Transverse colon (tissue), 4 donors: ENCODE measurements at regions not wholly inside any gene's neighbourhood (a gene's known extent, or its start where the extent isn't known, plus 50 kb on each side); places are given as distances from the start of the nearest gene placed in this dataset.
A peak's percentile ranks its signal among the peaks of the same experiment; 100 is the strongest.

Experiments used
- DNase-seq: peaks from one replicate; pipeline ENCODE4 v3.0.0-alpha.2; 2019
- H3K27ac ChIP-seq, 4 donors: fragments of 200-600 bp; sonication (generic); 2 replicates each; pipeline ENCODE4 v1.5.1; 2016 to 2018; ENCODE audit warnings: inconsistent platforms in 4 of 4
- H3K27me3 ChIP-seq: fragments of 200-600 bp; sonication (generic); 2 replicates; pipeline ENCODE4 v1.5.1; 2017; ENCODE audit warnings: inconsistent platforms
- H3K36me3 ChIP-seq, 4 donors: fragments of 200-600 bp; sonication (generic); 2 replicates each; pipeline ENCODE4 v1.5.1; 2017 to 2019; ENCODE audit warnings: inconsistent platforms in 4 of 4
- H3K4me1 ChIP-seq, 4 donors: fragments of 200-600 bp; sonication (generic); 2 replicates each; pipeline ENCODE4 v1.5.1; 2017 to 2020; ENCODE audit warnings: inconsistent platforms in 4 of 4
- H3K4me3 ChIP-seq, 4 donors: fragments of 200-600 bp; sonication (generic); 1 replicate in 1 of 4; 2 replicates in 3 of 4; pipeline versions ENCODE4 v1.5.1 to v1.6.1; 2017 to 2019; ENCODE audit warnings: inconsistent platforms in 4 of 4
- H3K9me3 ChIP-seq, 2 donors: fragments of 200-600 bp; sonication (generic); 2 replicates each; pipeline ENCODE4 v1.5.1; 2017 to 2019; ENCODE audit warnings: inconsistent platforms in 2 of 2
- EP300 ChIP-seq: sonication (generic); formaldehyde crosslinking; IDR thresholded peaks from one replicate; pipeline ENCODE4 v1.6.1; 2017; ENCODE audit warnings: antibody characterized with exemption, low read depth
- POLR2A ChIP-seq: fragments of 450-650 bp; IDR thresholded peaks from one replicate; pipeline ENCODE4 v1.6.1; 2016; ENCODE audit warnings: antibody characterized with exemption, mild to moderate bottlenecking, moderate library complexity
- POLR2AphosphoS5 ChIP-seq, 3 donors: sonication (generic); formaldehyde crosslinking; IDR thresholded peaks; one replicate each; pipeline ENCODE4 v1.6.1; 2016; ENCODE audit warnings: antibody characterized with exemption in 3 of 3
- WGBS, 2 donors: methylation state at CpG; one replicate each; pipeline ENCODE4 v1.1.5; 2018; ENCODE audit warnings: low coverage in 1 of 2; 5-methylcytosine and 5-hydroxymethylcytosine counted together
- in situ Hi-C, 4 donors: fragments of 200-750 bp; cut with MboI; loops; one replicate each; pipeline versions ENCODE4 v1.15.0 to v1.15.1; 2017; ENCODE audit warnings: low sequenced_read_pairs in 3 of 4, low pct_ligation_motif_present in 1 of 4, low pct_unique_long_range_greater_than_20kb in 1 of 4
- intact Hi-C: fragments of 100-400 bp; cut with DNase I; formaldehyde crosslinking; loops from one replicate; pipeline ENCODE4 v1.15.1; 2023; ENCODE audit warnings: low total_unique reads
- TF ChIP-seq, protein P1 (sequence below), 5 experiments: fragments of 200-600 bp in 3 of 5; fragments of 450-650 bp in 2 of 5; sonication (generic) in 3 of 5; IDR thresholded peaks; 1 replicate in 2 of 5; 2 replicates in 3 of 5; pipeline ENCODE4 v1.5.1; 2016 to 2017; ENCODE audit warnings: antibody characterized with exemption in 5 of 5, inconsistent platforms in 3 of 5, mild to moderate bottlenecking in 2 of 5, moderate library complexity in 1 of 5

DNA sequence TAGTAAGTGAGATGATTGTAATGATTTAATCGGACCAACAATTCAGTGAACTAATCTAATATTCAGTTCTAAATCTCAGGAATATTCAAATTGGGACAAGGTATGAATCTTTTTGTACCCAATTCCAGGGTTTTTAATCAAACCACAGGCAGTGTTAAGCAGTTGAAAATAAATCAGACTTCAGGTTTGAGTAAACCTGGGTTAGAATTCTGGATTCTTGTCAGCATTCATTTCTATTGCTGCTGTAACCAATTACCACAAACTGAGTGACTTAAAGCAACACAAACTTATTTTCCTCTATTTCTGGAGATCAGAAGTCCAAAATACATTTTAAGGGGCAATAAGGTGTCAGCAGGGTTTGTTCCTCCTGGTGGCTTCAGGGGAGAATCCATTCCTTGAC, 208.4 kb upstream of the ZPLD1 start:
- no peaks in the 10 kb centered on the region for H3K27me3 ChIP-seq
- H3K27ac ChIP-seq, result no peak overlapping the region
- in situ Hi-C loops, result loop anchor here (5.0 to 25.0 kb wide), 4 partner anchors 311 to 424 kb away; no protein-coding TSS in a partner anchor
- intact Hi-C loops, result loop anchor here (5.0 to 10.0 kb wide), 2 partner anchors 222 to 311 kb away; no protein-coding TSS in a partner anchor
- H3K9me3 ChIP-seq, result no peaks in the 10 kb centered on the region
- no peak overlapping the region for H3K4me3 ChIP-seq
- peaks cover 0 to 11% (median 0%) of the 10 kb centered on the region in 4 donors for H3K4me1 ChIP-seq
- no peak for TF ChIP-seq EP300
- no peaks in the 10 kb centered on the region for H3K36me3 ChIP-seq
- WGBS, 2 donors, result 67 to 90% methylated on average over 1 of the region's 1 CpG
- DNase-seq, result no peak

DNA sequence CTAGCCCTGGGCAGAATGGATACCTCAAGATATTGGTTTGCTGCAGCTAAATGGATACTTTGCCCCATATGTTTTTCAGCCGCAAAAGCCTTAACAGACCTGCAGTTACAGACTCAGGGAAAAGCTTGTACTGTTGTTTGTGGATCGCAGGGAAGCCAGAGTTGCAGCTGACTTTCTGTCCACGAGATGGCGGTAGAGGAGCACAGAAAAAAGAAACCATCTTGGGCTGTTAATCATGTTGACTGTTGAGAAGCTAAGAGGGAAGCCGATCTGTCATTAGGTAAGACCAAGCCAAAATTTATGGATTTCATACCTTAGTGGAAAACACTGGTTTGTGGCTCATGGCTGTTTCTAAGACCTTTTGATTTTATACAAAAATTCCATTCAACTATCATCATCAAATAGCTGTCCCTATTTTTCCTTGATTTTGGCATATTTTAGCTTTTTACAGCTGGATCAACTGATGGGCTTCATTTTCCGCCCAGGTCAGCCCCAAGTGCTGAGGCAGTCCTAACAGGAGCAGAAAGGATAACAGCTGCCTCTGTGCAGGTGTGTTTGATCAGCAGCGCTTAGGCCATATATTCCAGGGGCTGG, 205.7 kb upstream of the ZPLD1 start:
- Histone ChIP-seq H3K27me3 (no peaks in the 10 kb centered on the region), H3K27ac (no peak overlapping the region), H3K9me3 (no peaks in the 10 kb centered on the region), H3K4me1 (peaks cover 0 to 11% (median 0%) of the 10 kb centered on the region in 4 donors), H3K4me3 (no peak overlapping the region), H3K36me3 (no peaks in the 10 kb centered on the region)
- intact Hi-C loops (loop anchor here (5.0 to 10.0 kb wide), 2 partner anchors 224 to 308 kb away; no protein-coding TSS in a partner anchor), in situ Hi-C loops (loop anchor here (5.0 to 25.0 kb wide), 4 partner anchors 308 to 427 kb away; no protein-coding TSS in a partner anchor)
- 22 to 56% methylated on average over 2 to 7 of the region's 7 CpGs for WGBS, 2 donors
- DNase-seq, result peak; percentile 79
- no peak for TF ChIP-seq EP300
- TF ChIP-seq, protein P1, sequence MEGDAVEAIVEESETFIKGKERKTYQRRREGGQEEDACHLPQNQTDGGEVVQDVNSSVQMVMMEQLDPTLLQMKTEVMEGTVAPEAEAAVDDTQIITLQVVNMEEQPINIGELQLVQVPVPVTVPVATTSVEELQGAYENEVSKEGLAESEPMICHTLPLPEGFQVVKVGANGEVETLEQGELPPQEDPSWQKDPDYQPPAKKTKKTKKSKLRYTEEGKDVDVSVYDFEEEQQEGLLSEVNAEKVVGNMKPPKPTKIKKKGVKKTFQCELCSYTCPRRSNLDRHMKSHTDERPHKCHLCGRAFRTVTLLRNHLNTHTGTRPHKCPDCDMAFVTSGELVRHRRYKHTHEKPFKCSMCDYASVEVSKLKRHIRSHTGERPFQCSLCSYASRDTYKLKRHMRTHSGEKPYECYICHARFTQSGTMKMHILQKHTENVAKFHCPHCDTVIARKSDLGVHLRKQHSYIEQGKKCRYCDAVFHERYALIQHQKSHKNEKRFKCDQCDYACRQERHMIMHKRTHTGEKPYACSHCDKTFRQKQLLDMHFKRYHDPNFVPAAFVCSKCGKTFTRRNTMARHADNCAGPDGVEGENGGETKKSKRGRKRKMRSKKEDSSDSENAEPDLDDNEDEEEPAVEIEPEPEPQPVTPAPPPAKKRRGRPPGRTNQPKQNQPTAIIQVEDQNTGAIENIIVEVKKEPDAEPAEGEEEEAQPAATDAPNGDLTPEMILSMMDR (IDR thresholded peaks at IDR 0.05), result peak; percentile 88 to 95 (median 93)

DNA sequence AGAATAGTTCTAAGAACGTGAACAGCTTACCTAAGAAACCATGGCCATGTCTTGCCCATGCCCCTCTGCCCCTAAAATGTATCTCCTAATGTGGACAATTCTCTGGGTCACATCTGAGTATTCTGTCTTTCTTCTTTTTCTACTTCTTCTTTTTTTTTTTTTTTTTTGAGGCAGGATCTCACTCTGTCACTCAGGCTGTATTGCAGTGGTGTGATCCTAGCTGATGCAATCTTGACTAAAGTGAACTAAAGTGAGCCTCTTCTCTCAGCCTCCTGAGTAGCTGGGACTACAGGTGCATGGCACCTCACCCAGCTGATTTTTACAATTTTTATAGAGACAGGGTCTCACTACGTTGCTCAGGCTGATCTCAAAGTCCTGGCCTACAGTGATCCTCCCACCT, 204.8 kb upstream of the ZPLD1 start:
- no peaks in the 10 kb centered on the region for H3K27me3 ChIP-seq
- H3K36me3 ChIP-seq, result no peaks in the 10 kb centered on the region
- in situ Hi-C loops, result loop anchor here (5.0 to 25.0 kb wide), 3 partner anchors 305 to 307 kb away; no protein-coding TSS in a partner anchor
- no peak for DNase-seq
- no peak for TF ChIP-seq POLR2AphosphoS5 (IDR thresholded peaks at IDR 0.05)
- H3K9me3 ChIP-seq, result no peaks in the 10 kb centered on the region
- 86 to 87% methylated on average over 1 to 2 of the region's 2 CpGs for WGBS, 2 donors
- H3K4me3 ChIP-seq, result no peak overlapping the region
- H3K4me1 ChIP-seq, result peaks cover 0 to 4% (median 0%) of the 10 kb centered on the region in 4 donors
- intact Hi-C loops, result no loop called here
- no peak overlapping the region for H3K27ac ChIP-seq

DNA sequence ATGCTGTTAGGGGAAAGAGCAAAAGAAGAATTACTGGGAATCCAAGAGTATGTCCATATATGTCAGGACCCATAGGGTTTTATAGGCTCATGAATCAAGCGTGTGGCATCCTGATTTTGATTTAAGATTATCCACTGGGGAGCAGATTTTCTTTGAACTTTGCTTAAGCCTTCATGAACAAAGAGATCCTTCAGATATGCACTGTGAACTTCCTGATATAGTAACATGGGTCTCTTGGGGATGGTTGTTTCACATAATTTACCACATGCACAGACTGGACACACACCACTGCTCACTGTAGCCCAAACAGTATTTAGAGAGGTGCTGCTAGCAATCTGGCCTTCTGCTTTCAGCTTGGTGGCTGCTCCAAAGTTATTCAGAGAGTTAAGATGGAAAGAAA, 200.9 kb upstream of the ZPLD1 start:
- TF ChIP-seq EP300 (no peak), POLR2AphosphoS5 (IDR thresholded peaks at IDR 0.05) (no peak), POLR2A (no peak)
- TF ChIP-seq, protein P1 (IDR thresholded peaks at IDR 0.05), result no peak
- WGBS, 2 donors, result 0 to 51% methylated on average over 1 of the region's 1 CpG
- Histone ChIP-seq H3K27ac (no peak overlapping the region), H3K9me3 (no peaks in the 10 kb centered on the region), H3K4me3 (no peak overlapping the region), H3K4me1 (peaks cover 0 to 14% (median 3%) of the 10 kb centered on the region in 4 donors), H3K27me3 (no peaks in the 10 kb centered on the region), H3K36me3 (no peaks in the 10 kb centered on the region)
- intact Hi-C loops, result no loop called here
- in situ Hi-C loops, result loop anchor here (5.0 to 25.0 kb wide), 3 partner anchors 301 to 303 kb away; no protein-coding TSS in a partner anchor
- DNase-seq, result no peak

DNA sequence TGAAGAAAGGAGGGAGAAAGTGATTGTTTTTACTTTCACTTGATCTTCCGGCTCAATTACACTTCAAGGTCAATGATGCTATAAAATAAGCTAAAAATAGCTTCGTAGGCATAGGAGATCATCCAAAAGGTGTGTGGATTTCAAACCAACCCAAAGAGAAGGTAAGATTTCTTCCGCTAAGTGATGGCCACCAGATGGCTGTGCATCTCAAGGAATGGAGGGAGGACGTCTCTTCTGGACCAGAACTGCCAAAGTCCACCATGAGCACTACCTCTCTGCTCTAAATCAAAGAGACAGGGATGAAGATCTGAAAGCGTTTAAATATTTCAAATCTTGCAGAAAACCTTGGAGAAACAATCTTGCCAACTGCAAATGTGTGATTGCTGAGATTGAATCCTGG, 199.1 kb upstream of the ZPLD1 start:
- no peaks in the 10 kb centered on the region for H3K9me3 ChIP-seq
- no peaks in the 10 kb centered on the region for H3K27me3 ChIP-seq
- H3K27ac ChIP-seq, result no peak overlapping the region
- in situ Hi-C loops (loop anchor here in 3 of 4 donors (10.0 to 25.0 kb wide), 2 partner anchors 299 to 302 kb away; no protein-coding TSS in a partner anchor), intact Hi-C loops (no loop called here)
- no peak for TF ChIP-seq POLR2AphosphoS5 (IDR thresholded peaks at IDR 0.05)
- no peak for TF ChIP-seq EP300
- TF ChIP-seq POLR2A, result no peak
- TF ChIP-seq, protein P1 (IDR thresholded peaks at IDR 0.05), result peak in 3 of 5 experiments; percentile 6 to 67 (median 56)
- no peak overlapping the region for H3K4me3 ChIP-seq
- WGBS, 2 donors, result 26 to 64% methylated on average over 3 to 5 of the region's 5 CpGs
- DNase-seq, result no peak
- peaks cover 0 to 20% (median 3%) of the 10 kb centered on the region in 4 donors for H3K4me1 ChIP-seq
- H3K36me3 ChIP-seq, result no peaks in the 10 kb centered on the region
